Neuronal stem cell (in vitro differentiated cells): ENCODE measurements at regions not wholly inside any gene's neighbourhood (a gene's known extent, or its start where the extent isn't known, plus 50 kb on each side); places are given as distances from the start of the nearest gene placed in this dataset.

Experiments used
- DNase-seq: peaks from one replicate; pipeline ENCODE4 v3.0.0-alpha.2; 2013; ENCODE audit warnings: low spot score
- H2AFZ ChIP-seq: one replicate; pipeline ENCODE4 v1.6.1; 2013; ENCODE audit warnings: mild to moderate bottlenecking, low read length, inconsistent platforms
- H2AK5ac ChIP-seq: 2 replicates; pipeline ENCODE4 v1.6.1; 2013; ENCODE audit warnings: low read depth, mild to moderate bottlenecking, inconsistent platforms, low read length, moderate library complexity, mixed read lengths
- H2BK120ac ChIP-seq: 2 replicates; pipeline ENCODE4 v1.6.1; 2013; ENCODE audit warnings: low read depth, mild to moderate bottlenecking, inconsistent platforms, low read length, moderate library complexity, mixed read lengths
- H2BK12ac ChIP-seq: one replicate; pipeline ENCODE4 v1.6.1; 2013; ENCODE audit warnings: low read length, inconsistent platforms
- H2BK15ac ChIP-seq: 2 replicates; pipeline ENCODE4 v1.6.1; 2013; ENCODE audit warnings: mild to moderate bottlenecking, low read length, inconsistent platforms, mixed read lengths
- H2BK5ac ChIP-seq: one replicate; pipeline ENCODE4 v1.6.1; 2013; ENCODE audit warnings: inconsistent platforms, mild to moderate bottlenecking, low read length, moderate library complexity
- H3K14ac ChIP-seq: one replicate; pipeline ENCODE4 v1.6.1; 2013; ENCODE audit warnings: low read length, inconsistent platforms
- H3K18ac ChIP-seq: 2 replicates; pipeline ENCODE4 v1.6.1; 2013; ENCODE audit warnings: low read length, inconsistent platforms
- H3K23ac ChIP-seq: 2 replicates; pipeline ENCODE4 v1.6.1; 2013; ENCODE audit warnings: low read depth, mild to moderate bottlenecking, mixed read lengths, low read length, inconsistent platforms; ENCODE audit not compliant: poor library complexity
- H3K27ac ChIP-seq: replicated peaks from 3 replicates; pipeline ENCODE4 v1.5.1; 2013; ENCODE audit warnings: low read length, inconsistent platforms
- H3K27me3 ChIP-seq, 3 experiments: 2 replicates each; pipeline ENCODE4 v1.6.1; 2013; ENCODE audit warnings: low read length in 3 of 3, mild to moderate bottlenecking in 2 of 3, inconsistent platforms in 1 of 3, low read depth in 1 of 3, mixed read lengths in 1 of 3, moderate library complexity in 1 of 3; ENCODE audit not compliant: control insufficient read depth in 3 of 3, insufficient read depth in 3 of 3
- H3K36me3 ChIP-seq, 2 donors: replicated peaks in 1 of 2; 2 replicates each; pipeline ENCODE4 v1.6.1; 2013; ENCODE audit warnings: low read length in 2 of 2; ENCODE audit not compliant: control insufficient read depth in 2 of 2, insufficient read depth in 2 of 2
- H3K4ac ChIP-seq: 2 replicates; pipeline ENCODE4 v1.6.1; 2013; ENCODE audit warnings: inconsistent platforms, mild to moderate bottlenecking, low read length, moderate library complexity
- H3K4me1 ChIP-seq, 2 donors: 1 replicate in 1 of 2; 2 replicates in 1 of 2; pipeline ENCODE4 v1.6.1; 2013; ENCODE audit warnings: low read length in 2 of 2, low read depth in 1 of 2; ENCODE audit not compliant: control insufficient read depth in 2 of 2, insufficient read depth in 1 of 2
- H3K4me2 ChIP-seq: one replicate; pipeline ENCODE4 v1.6.1; 2013; ENCODE audit warnings: mild to moderate bottlenecking, low read length, inconsistent platforms; ENCODE audit not compliant: insufficient read depth, poor library complexity, severe bottlenecking
- H3K4me3 ChIP-seq, 2 donors: 2 replicates each; pipeline ENCODE4 v1.5.1; 2013; ENCODE audit warnings: low read length in 2 of 2, mild to moderate bottlenecking in 2 of 2, inconsistent platforms in 1 of 2, moderate library complexity in 1 of 2
- H3K79me1 ChIP-seq: one replicate; pipeline ENCODE4 v1.6.1; 2013; ENCODE audit warnings: low read depth, mild to moderate bottlenecking, inconsistent platforms, low read length, moderate library complexity
- H3K9ac ChIP-seq: one replicate; pipeline ENCODE4 v1.6.1; 2013; ENCODE audit warnings: mild to moderate bottlenecking, low read depth, low read length, inconsistent platforms; ENCODE audit not compliant: poor library complexity
- H3K9me3 ChIP-seq, 2 donors: replicated peaks in 1 of 2; 2 replicates each; pipeline versions ENCODE3 to v1.6.1; 2013; ENCODE audit warnings: low read length in 2 of 2, mild to moderate bottlenecking in 2 of 2, inconsistent platforms in 1 of 2, low read depth in 1 of 2, mixed read lengths in 1 of 2, moderate library complexity in 1 of 2; ENCODE audit not compliant: control insufficient read depth in 2 of 2, insufficient read depth in 1 of 2
- H4K8ac ChIP-seq: one replicate; pipeline ENCODE4 v1.6.1; 2013; ENCODE audit warnings: low read depth, mild to moderate bottlenecking, inconsistent platforms, low read length, moderate library complexity
- H4K91ac ChIP-seq: one replicate; pipeline ENCODE4 v1.6.1; 2013; ENCODE audit warnings: low read length, low read depth, mild to moderate bottlenecking, inconsistent platforms; ENCODE audit not compliant: poor library complexity
- WGBS, 2 donors: extraction: QIAGEN DNeasy Blood & Tissue Kit; methylation state at CpG; one replicate each; pipeline ENCODE4 v1.1.7; 2013; ENCODE audit warnings: missing lambda C conversion rate in 2 of 2, mixed read lengths in 1 of 2; ENCODE audit not compliant: insufficient read length in 2 of 2, insufficient replicate concordance in 1 of 2; ENCODE audit errors: extremely low coverage in 2 of 2; 5-methylcytosine and 5-hydroxymethylcytosine counted together

GRCh38 chr9:7944572-7944971, 145.0 kb upstream of the DMAC1 start:
- Histone ChIP-seq H2BK120ac (no peak overlapping the region), H2BK12ac (no peak overlapping the region), H3K79me1 (no peaks in the 10 kb centered on the region), H3K9ac (no peak overlapping the region), H4K91ac (no peak overlapping the region), H3K9me3 (no peaks in the 10 kb centered on the region), H3K23ac (no peak overlapping the region), H2AK5ac (no peak overlapping the region), H3K27ac (no peak overlapping the region), H4K8ac (no peak overlapping the region), H2BK5ac (no peak overlapping the region), H3K27me3 (no peaks in the 10 kb centered on the region), H2BK15ac (no peak overlapping the region), H3K4ac (no peak overlapping the region), H3K14ac (no peak overlapping the region), H3K4me2 (no peak overlapping the region), H3K36me3 (no peaks in the 10 kb centered on the region), H3K18ac (no peak overlapping the region), H3K4me1 (no peaks in the 10 kb centered on the region), H3K4me3 (no peak overlapping the region), H2AFZ (no peak overlapping the region)
- no peak for DNase-seq
- WGBS, 2 donors: no CpG with 5 or more reads among the region's 2 CpGs

DNA sequence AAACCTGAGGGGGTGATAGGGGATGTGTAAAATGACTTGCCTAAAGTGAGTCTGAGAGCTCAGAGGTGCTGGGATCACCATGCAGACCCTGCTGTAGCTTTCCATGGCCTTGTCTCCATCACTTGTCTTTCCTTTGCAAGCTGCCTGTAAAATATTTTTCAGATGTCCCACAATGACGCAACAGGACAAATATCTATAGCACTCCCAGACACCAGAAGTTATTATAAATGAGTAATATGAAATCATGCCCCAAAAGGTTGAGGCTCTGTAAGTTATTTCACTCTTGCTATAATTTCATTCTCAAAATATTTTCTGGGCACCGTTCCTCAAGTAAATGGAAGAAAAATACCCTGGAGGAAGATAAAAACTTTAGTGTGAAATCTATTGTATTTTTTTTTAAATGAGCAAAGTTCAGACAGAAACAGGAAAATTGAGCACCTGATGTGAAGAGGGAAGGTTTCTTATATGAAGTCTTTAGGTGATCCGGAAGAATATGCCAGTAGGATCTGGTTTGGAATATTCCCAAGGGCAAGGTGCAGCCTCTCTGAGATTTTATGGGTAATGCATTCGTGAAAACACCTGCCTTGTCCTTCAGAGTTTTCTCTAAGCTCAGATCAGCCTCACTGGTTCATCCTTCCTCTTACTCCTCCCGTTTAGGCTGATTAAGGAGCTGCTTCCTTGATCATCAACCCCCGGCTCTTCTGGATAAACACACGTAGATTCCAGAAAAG, 138.3 kb upstream of the DMAC1 start:
- no peak overlapping the region for H2BK5ac ChIP-seq
- H3K27me3 ChIP-seq: no peaks in the 10 kb centered on the region
- DNase-seq: no peak
- WGBS, 2 donors: no CpG with 5 or more reads among the region's 7 CpGs
- no peaks in the 10 kb centered on the region for H3K79me1 ChIP-seq
- no peaks in the 10 kb centered on the region for H3K36me3 ChIP-seq
- no peak overlapping the region for H3K4ac ChIP-seq
- H3K27ac ChIP-seq: no peak overlapping the region
- no peak overlapping the region for H2BK12ac ChIP-seq
- no peak overlapping the region for H2BK120ac ChIP-seq
- no peak overlapping the region for H3K9ac ChIP-seq
- no peak overlapping the region for H4K8ac ChIP-seq
- H3K4me1 ChIP-seq: peaks cover 0 to 4% of the 10 kb centered on the region in 2 donors
- no peak overlapping the region for H3K4me2 ChIP-seq
- no peak overlapping the region for H3K4me3 ChIP-seq
- H3K9me3 ChIP-seq: no peaks in the 10 kb centered on the region
- no peak overlapping the region for H3K14ac ChIP-seq
- no peak overlapping the region for H4K91ac ChIP-seq
- peak overlapping the region; percentile 18 for H2AFZ ChIP-seq
- no peak overlapping the region for H2BK15ac ChIP-seq
- no peak overlapping the region for H3K23ac ChIP-seq
- no peak overlapping the region for H2AK5ac ChIP-seq
- no peak overlapping the region for H3K18ac ChIP-seq

DNA sequence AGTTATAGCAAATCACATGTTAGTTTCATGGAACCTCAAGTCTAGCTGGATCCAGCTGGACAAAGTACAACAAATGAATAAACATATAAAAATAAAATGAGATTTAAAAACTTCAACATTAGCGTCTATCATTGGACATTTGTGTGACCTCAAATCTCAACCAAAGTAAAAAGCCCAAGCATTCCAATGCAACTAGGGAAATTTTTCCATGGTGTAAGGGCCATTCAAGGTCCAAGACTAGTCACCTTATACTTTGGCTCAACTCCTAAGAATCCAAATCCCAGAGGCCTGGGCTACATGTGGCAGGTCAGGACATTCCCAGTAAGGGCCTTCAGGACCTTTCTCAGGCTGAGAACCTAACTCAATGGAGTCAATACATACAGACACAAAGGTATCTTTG, 137.4 kb upstream of the DMAC1 start:
- Histone ChIP-seq H3K23ac (no peak overlapping the region), H2BK15ac (no peak overlapping the region), H3K9me3 (no peaks in the 10 kb centered on the region), H3K18ac (no peak overlapping the region), H3K79me1 (no peaks in the 10 kb centered on the region), H3K4me3 (no peak overlapping the region), H3K36me3 (no peaks in the 10 kb centered on the region), H2AK5ac (no peak overlapping the region), H3K4me2 (no peak overlapping the region), H4K8ac (no peak overlapping the region), H3K4me1 (peaks cover 0 to 4% of the 10 kb centered on the region in 2 donors), H3K14ac (no peak overlapping the region), H3K27ac (no peak overlapping the region), H3K9ac (no peak overlapping the region), H4K91ac (no peak overlapping the region), H3K4ac (no peak overlapping the region), H2BK120ac (no peak overlapping the region), H3K27me3 (no peaks in the 10 kb centered on the region), H2BK12ac (no peak overlapping the region), H2BK5ac (no peak overlapping the region), H2AFZ (no peak overlapping the region)
- no CpG with 5 or more reads among the region's 1 CpG for WGBS, 2 donors
- no peak for DNase-seq

DNA sequence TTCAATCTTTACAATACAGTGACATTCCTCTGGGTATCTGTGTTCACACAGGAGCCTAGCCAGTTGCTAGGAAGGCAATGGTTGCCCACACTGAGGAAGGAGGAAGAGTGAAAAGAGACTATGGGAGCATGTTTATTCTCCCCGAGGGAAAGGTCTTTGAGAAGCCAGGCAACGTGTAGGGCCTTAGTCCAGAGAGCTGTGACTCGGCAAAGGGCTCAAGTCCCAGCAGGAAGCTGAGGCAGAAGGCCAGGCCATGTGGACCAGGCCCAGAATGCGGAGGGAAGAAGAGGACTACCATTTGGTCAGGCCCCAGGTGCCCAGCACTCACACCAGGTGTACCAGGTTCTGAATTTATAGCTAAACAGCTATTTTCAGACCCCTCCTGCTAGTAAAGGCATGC, 136.6 kb upstream of the DMAC1 start:
- Histone ChIP-seq H3K18ac (peak overlapping the region; percentile 51), H3K9ac (no peak overlapping the region), H2BK12ac (no peak overlapping the region), H2BK15ac (no peak overlapping the region), H3K14ac (no peak overlapping the region), H4K8ac (no peak overlapping the region), H3K4ac (no peak overlapping the region), H2BK120ac (no peak overlapping the region), H3K4me1 (peaks cover 0 to 4% of the 10 kb centered on the region in 2 donors), H3K79me1 (no peaks in the 10 kb centered on the region), H3K27ac (no peak overlapping the region), H3K9me3 (no peaks in the 10 kb centered on the region), H3K27me3 (no peaks in the 10 kb centered on the region), H4K91ac (no peak overlapping the region), H3K36me3 (no peaks in the 10 kb centered on the region), H2AK5ac (no peak overlapping the region), H2BK5ac (no peak overlapping the region), H3K23ac (no peak overlapping the region), H3K4me3 (no peak overlapping the region), H3K4me2 (no peak overlapping the region), H2AFZ (peak overlapping the region; percentile 48)
- no CpG with 5 or more reads among the region's 4 CpGs for WGBS, 2 donors
- no peak for DNase-seq
